ENCODE measurements at regions not wholly inside any gene's neighbourhood (a gene's known extent, or its start where the extent isn't known, plus 50 kb on each side); places are given as distances from the start of the nearest gene placed in this dataset.

- H3K4me3 ChIP-seq (ENCODE audit: low read depth, low read length) = no peak overlapping the region
- no peak for TF ChIP-seq CTCF (IDR thresholded peaks at IDR 0.05; ENCODE audit: low read depth, low read length)
Measured at GRCh38 chr3:178082326-178082906, 453.8 kb upstream of the KCNMB2 start.

- TF ChIP-seq CTCF (IDR thresholded peaks at IDR 0.05; ENCODE audit: low read depth, low read length) = peak; percentile 39
- H3K4me3 ChIP-seq (ENCODE audit: low read depth, low read length) = no peak overlapping the region
Measured at GRCh38 chr3:178083906-178084866, 452.1 kb upstream of the KCNMB2 start.

GRCh38 chr3:178084938-178085816, 451.1 kb upstream of the KCNMB2 start:
- no peak overlapping the region for H3K4me3 ChIP-seq (ENCODE audit: low read depth, low read length)
- no peak for TF ChIP-seq CTCF (IDR thresholded peaks at IDR 0.05; ENCODE audit: low read depth, low read length)

- no peak overlapping the region for H3K4me3 ChIP-seq (ENCODE audit: low read depth, low read length)
- TF ChIP-seq CTCF (IDR thresholded peaks at IDR 0.05; ENCODE audit: low read depth, low read length) = no peak
Measured at GRCh38 chr3:178085817-178086123, 450.5 kb upstream of the KCNMB2 start.

GRCh38 chr3:178086144-178086825, 450.0 kb upstream of the KCNMB2 start:
- H3K4me3 ChIP-seq (ENCODE audit: low read depth, low read length) = no peak overlapping the region
- no peak for TF ChIP-seq CTCF (IDR thresholded peaks at IDR 0.05; ENCODE audit: low read depth, low read length)

- no peak overlapping the region for H3K4me3 ChIP-seq (ENCODE audit: low read depth, low read length)
- no peak for TF ChIP-seq CTCF (IDR thresholded peaks at IDR 0.05; ENCODE audit: low read depth, low read length)
Measured at GRCh38 chr3:178087376-178087775, 448.9 kb upstream of the KCNMB2 start.

All from WI38 (cell line).